ENCODE measurements at regions not wholly inside any gene's neighbourhood (a gene's known extent, or its start where the extent isn't known, plus 50 kb on each side); places are given as distances from the start of the nearest gene placed in this dataset.
"Not testable (repeated sequence)": the region's sequence is repeated elsewhere in the genome, so short reads cannot be mapped to it uniquely, and the experiment has no call there.

GRCh38 chr6:141956046-141956761 is 176.5 kb upstream of the GJE1 start:
- H3K9me3 Mint-ChIP-seq (ENCODE audit: low read depth) = peaks cover 20% of the 10 kb centered on the region
- no peak overlapping the region for H3K4me3 Mint-ChIP-seq
- H3K36me3 Mint-ChIP-seq = peaks cover 10% of the 10 kb centered on the region
- H3K27me3 Mint-ChIP-seq = no peaks in the 10 kb centered on the region
- no peaks in the 10 kb centered on the region for H3K4me1 Mint-ChIP-seq (ENCODE audit: low read depth)
- no peak overlapping the region for H3K27ac Mint-ChIP-seq

DNA sequence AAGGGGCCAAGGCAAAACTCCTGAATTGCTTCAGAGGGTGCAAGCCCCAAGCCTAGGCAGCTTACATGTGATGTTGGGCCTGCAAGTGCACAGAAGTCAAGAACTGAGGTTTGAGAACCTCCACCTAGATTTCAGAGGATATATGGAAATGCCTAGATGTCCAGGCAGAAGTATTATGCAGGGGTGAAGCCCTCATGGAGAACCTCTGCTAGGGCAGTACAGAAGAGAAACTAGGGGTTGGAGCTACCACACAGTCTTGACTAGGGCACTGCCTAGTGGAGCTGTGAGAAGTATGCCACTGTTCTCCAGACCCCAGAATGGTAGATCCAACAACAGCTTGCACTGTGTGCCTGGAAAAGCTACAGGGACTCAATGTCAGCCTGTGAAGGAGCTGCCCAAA is 179.7 kb upstream of the GJE1 start:
- H3K27me3 Mint-ChIP-seq = no peaks in the 10 kb centered on the region
- H3K4me1 Mint-ChIP-seq (ENCODE audit: low read depth) = no peaks in the 10 kb centered on the region
- H3K36me3 Mint-ChIP-seq = peaks cover 10% of the 10 kb centered on the region
- no peak overlapping the region for H3K4me3 Mint-ChIP-seq
- peaks cover 21% of the 10 kb centered on the region for H3K9me3 Mint-ChIP-seq (ENCODE audit: low read depth)
- H3K27ac Mint-ChIP-seq = no peak overlapping the region

DNA sequence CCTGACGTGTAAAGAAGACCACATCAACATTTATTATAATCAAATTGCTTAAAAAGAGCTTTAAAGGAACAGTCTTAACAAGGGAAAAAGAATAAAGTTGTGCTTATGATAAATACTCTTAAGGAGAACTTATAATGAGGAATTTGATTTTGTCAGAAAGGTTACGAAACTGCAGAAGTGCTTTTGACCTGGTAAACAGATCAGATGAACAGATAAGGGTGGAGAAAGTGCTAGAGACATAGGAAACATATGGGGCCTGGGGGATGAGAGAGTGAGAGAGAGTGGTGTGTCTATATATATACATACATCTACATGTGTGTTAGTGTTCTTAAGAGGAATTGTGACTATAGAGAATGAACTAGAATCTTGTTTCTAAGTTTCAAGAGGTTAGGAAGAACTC is 186.2 kb upstream of the GJE1 start:
- Mint-ChIP-seq H3K4me3 (no peak overlapping the region), H3K27ac (no peak overlapping the region), H3K27me3 (no peaks in the 10 kb centered on the region), H3K9me3 (ENCODE audit: low read depth) (peaks cover 15% of the 10 kb centered on the region), H3K36me3 (peaks cover 8% of the 10 kb centered on the region), H3K4me1 (ENCODE audit: low read depth) (no peaks in the 10 kb centered on the region)

DNA sequence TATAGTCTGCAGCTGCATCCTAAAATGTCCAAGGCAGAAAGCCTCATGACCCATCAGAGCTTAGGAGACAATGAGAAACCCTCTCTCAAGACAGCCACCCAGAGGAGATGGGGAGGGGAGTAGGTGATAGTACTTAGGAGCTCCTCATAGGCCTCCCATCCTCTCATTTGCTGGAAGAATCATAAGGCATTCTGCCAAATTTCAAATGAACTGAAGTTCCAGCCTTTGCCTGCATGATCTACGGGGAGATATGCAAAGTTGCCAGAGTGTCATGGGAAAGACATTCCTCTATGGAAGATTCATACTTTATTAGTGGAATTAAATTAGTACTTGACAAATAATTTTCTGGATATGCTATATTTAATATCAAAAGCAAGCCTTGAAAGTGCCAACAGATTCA is 194.1 kb upstream of the GJE1 start:
- H3K4me1 Mint-ChIP-seq (ENCODE audit: low read depth) = no peaks in the 10 kb centered on the region
- no peaks in the 10 kb centered on the region for H3K27me3 Mint-ChIP-seq
- H3K4me3 Mint-ChIP-seq = no peak overlapping the region
- no peak overlapping the region for H3K27ac Mint-ChIP-seq
- peaks cover 11% of the 10 kb centered on the region for H3K9me3 Mint-ChIP-seq (ENCODE audit: low read depth)
- peaks cover 3% of the 10 kb centered on the region for H3K36me3 Mint-ChIP-seq

DNA sequence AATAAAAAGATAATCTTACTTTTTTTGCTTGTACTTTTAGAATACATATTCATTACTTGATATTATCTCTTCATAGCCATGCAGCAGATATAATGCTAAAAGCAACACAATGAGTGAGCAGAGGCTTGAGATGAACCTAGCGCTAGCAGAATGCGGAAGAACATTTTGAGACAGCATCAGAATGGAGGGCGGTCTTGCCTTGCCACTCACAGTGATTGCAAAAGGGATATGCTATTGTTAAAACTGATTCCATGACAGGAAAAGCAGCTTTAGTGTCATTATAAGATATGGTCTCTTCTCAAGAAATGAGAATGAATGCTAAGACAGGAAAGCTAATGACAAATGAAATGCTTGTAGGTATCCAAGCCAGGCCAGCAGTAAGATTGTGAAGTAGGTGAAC is 200.0 kb upstream of the GJE1 start:
- Mint-ChIP-seq H3K27me3 (no peaks in the 10 kb centered on the region), H3K36me3 (no peaks in the 10 kb centered on the region), H3K4me3 (no peak overlapping the region), H3K9me3 (ENCODE audit: low read depth) (no peaks in the 10 kb centered on the region), H3K4me1 (ENCODE audit: low read depth) (no peaks in the 10 kb centered on the region), H3K27ac (no peak overlapping the region)

- not testable (repeated sequence) for H3K36me3 Mint-ChIP-seq; H3K27ac Mint-ChIP-seq; H3K4me3 Mint-ChIP-seq; H3K4me1 Mint-ChIP-seq (ENCODE audit: low read depth); H3K27me3 Mint-ChIP-seq; H3K9me3 Mint-ChIP-seq (ENCODE audit: low read depth)
These were observed 206.4 kb upstream of the GJE1 start for GRCh38 chr6:141926200-141926900.

GRCh38 chr6:141925001-141925400 is 207.7 kb upstream of the GJE1 start:
- no peak overlapping the region for H3K27ac Mint-ChIP-seq

GRCh38 chr6:141922898-141923297 is 209.8 kb upstream of the GJE1 start:
- no peak overlapping the region for H3K27ac Mint-ChIP-seq
- peaks cover 6% of the 10 kb centered on the region for H3K9me3 Mint-ChIP-seq (ENCODE audit: low read depth)
- H3K4me3 Mint-ChIP-seq = no peak overlapping the region

More at GRCh38 chr6:141925001-141925400, 207.7 kb upstream of the GJE1 start:
- no peaks in the 10 kb centered on the region for H3K4me1 Mint-ChIP-seq (ENCODE audit: low read depth)
- H3K36me3 Mint-ChIP-seq = no peaks in the 10 kb centered on the region
- H3K27me3 Mint-ChIP-seq = no peaks in the 10 kb centered on the region
- H3K4me3 Mint-ChIP-seq = no peak overlapping the region
- H3K9me3 Mint-ChIP-seq (ENCODE audit: low read depth) = peaks cover 6% of the 10 kb centered on the region

DNA sequence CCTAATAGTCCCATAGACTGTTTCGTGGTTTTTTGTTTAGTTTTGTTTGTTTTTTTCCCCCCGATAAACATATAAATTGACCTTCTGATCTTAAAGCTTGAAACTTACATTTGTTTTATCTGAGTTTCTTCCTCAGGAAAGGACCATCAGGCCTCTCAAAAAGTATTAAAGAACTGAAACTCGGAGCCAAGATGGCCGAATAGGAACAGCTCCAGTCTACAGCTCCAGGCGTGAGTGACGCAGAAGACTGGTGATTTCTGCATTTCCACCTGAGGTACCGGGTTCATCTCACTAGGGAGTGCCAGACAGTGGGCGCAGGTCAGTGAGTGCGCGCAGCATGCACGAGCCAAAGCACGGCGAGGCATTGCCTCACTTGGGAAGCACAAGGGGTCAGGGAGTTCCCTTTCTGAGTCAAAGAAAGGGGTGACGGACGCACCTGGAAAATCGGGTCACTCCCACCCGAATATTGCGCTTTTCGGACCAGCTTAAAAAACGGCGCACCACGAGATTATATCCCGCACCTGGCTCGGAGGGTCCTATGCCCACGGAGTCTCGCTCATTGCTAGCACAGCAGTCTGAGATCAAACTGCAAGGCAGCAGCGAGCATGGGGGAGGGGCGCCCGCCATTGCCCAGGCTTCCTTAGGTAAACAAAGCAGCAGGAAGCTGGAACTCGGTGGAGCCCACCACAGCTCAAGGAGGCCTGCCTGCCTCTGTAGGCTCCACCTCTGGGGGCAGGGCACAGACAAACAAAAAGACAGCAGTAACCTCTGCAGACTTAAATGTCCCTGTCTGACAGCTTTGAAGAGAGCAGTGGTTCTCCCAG is 215.8 kb upstream of the GJE1 start:
- H3K9me3 Mint-ChIP-seq (ENCODE audit: low read depth); H3K36me3 Mint-ChIP-seq; H3K27me3 Mint-ChIP-seq; H3K27ac Mint-ChIP-seq; H3K4me3 Mint-ChIP-seq; H3K4me1 Mint-ChIP-seq (ENCODE audit: low read depth): not testable (repeated sequence)

More at GRCh38 chr6:141922898-141923297, 209.8 kb upstream of the GJE1 start:
- Mint-ChIP-seq H3K4me1 (ENCODE audit: low read depth) (no peaks in the 10 kb centered on the region), H3K27me3 (no peaks in the 10 kb centered on the region), H3K36me3 (no peaks in the 10 kb centered on the region)

DNA sequence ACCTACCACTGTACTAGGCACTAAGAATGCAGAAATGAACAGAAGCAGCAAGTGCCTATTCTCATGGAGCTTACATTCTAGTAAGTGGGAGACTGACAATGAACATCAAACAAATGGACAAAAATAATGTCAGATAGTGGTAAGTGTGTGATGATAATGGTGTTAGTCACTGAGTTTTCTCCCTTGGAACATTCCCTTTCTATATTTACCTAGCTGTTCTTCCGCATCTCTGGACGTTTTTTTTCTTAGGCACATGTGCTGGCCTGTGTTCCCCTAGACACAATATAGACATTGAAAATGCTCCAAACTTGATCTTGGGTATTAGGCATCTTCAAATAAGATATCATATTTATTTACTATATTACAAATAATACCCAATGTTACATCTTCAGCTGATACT is 218.1 kb upstream of the GJE1 start:
- H3K27ac Mint-ChIP-seq = no peak overlapping the region
- peaks cover 6% of the 10 kb centered on the region for H3K9me3 Mint-ChIP-seq (ENCODE audit: low read depth)
- no peaks in the 10 kb centered on the region for H3K27me3 Mint-ChIP-seq
- H3K4me1 Mint-ChIP-seq (ENCODE audit: low read depth) = no peaks in the 10 kb centered on the region
- H3K36me3 Mint-ChIP-seq = peaks cover 2% of the 10 kb centered on the region
- H3K4me3 Mint-ChIP-seq = no peak overlapping the region

GRCh38 chr6:141906569-141907080 is 226.1 kb upstream of the GJE1 start:
- H3K4me3 Mint-ChIP-seq = no peak overlapping the region

DNA sequence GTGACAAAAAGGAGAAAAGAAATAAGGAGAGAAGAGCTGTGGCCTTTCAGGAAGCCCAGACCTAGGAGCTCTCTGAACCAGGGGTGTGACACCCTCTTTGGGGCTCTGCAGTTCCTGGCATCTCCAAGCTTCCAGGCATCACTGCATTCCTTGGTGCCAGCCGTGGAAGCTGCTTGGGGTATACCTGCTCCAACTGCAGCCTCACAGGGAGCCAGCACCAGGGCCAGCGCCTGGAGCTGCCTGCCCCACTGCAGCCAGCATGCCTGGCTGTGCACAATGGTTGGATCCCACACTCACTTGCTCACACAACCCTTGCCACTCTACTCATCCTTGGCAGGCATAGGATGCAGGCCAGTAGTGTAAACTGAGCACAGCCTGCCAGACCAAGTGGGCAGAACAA is 242.1 kb upstream of the GJE1 start:
- peaks cover 4% of the 10 kb centered on the region for H3K36me3 Mint-ChIP-seq
- no peak overlapping the region for H3K4me3 Mint-ChIP-seq
- no peaks in the 10 kb centered on the region for H3K4me1 Mint-ChIP-seq (ENCODE audit: low read depth)
- no peak overlapping the region for H3K27ac Mint-ChIP-seq
- peaks cover 15% of the 10 kb centered on the region for H3K9me3 Mint-ChIP-seq (ENCODE audit: low read depth)
- H3K27me3 Mint-ChIP-seq = no peaks in the 10 kb centered on the region

More at GRCh38 chr6:141906569-141907080, 226.1 kb upstream of the GJE1 start:
- H3K9me3 Mint-ChIP-seq (ENCODE audit: low read depth) = no peaks in the 10 kb centered on the region
- no peaks in the 10 kb centered on the region for H3K4me1 Mint-ChIP-seq (ENCODE audit: low read depth)
- H3K36me3 Mint-ChIP-seq = no peaks in the 10 kb centered on the region
- H3K27me3 Mint-ChIP-seq = no peaks in the 10 kb centered on the region
- H3K27ac Mint-ChIP-seq = no peak overlapping the region

DNA sequence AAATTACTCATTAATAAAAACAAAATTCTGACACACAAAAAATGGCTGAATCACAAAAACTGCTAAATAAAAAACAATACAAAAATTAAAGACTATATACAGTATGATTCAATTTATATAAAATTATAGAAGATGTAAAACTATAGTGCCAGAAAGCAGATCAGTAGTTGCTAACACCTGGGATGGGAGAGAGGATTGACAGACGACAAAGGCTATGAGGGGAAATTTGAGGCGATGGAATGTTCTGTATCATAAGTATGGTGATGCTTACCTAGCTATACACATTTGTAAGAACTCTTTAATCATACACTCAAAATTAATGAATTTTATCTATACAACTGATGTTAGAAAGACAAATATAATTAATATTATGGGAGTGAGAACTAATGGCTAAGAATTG is 247.9 kb upstream of the GJE1 start:
- H3K4me3 Mint-ChIP-seq = no peak overlapping the region
- H3K27ac Mint-ChIP-seq = no peak overlapping the region
- H3K36me3 Mint-ChIP-seq = peaks cover 6% of the 10 kb centered on the region
- H3K4me1 Mint-ChIP-seq (ENCODE audit: low read depth) = no peaks in the 10 kb centered on the region
- peaks cover 23% of the 10 kb centered on the region for H3K9me3 Mint-ChIP-seq (ENCODE audit: low read depth)
- H3K27me3 Mint-ChIP-seq = peaks cover 2% of the 10 kb centered on the region

GRCh38 chr6:141878686-141879085 is 254.0 kb upstream of the GJE1 start:
- Mint-ChIP-seq H3K4me3 (no peak overlapping the region), H3K4me1 (ENCODE audit: low read depth) (no peaks in the 10 kb centered on the region)

More at GRCh38 chr6:141878686-141879085, 254.0 kb upstream of the GJE1 start:
- Mint-ChIP-seq H3K27me3 (peaks cover 2% of the 10 kb centered on the region), H3K9me3 (ENCODE audit: low read depth) (peaks cover 7% of the 10 kb centered on the region), H3K27ac (no peak overlapping the region), H3K36me3 (peaks cover 4% of the 10 kb centered on the region)
